HG03103 (cell line): ENCODE measurements at regions not wholly inside any gene's neighbourhood (a gene's known extent, or its start where the extent isn't known, plus 50 kb on each side); places are given as distances from the start of the nearest gene placed in this dataset.
"Not testable (repeated sequence)": the region's sequence is repeated elsewhere in the genome, so short reads cannot be mapped to it uniquely, and the experiment has no call there.

Experiments
- ATAC-seq: cut with Tn5 transposase; IDR thresholded peaks from one replicate; pipeline ENCODE4 v1.9.1; 2021; ENCODE audit warnings: low read depth; ENCODE audit not compliant: unreplicated experiment

DNA sequence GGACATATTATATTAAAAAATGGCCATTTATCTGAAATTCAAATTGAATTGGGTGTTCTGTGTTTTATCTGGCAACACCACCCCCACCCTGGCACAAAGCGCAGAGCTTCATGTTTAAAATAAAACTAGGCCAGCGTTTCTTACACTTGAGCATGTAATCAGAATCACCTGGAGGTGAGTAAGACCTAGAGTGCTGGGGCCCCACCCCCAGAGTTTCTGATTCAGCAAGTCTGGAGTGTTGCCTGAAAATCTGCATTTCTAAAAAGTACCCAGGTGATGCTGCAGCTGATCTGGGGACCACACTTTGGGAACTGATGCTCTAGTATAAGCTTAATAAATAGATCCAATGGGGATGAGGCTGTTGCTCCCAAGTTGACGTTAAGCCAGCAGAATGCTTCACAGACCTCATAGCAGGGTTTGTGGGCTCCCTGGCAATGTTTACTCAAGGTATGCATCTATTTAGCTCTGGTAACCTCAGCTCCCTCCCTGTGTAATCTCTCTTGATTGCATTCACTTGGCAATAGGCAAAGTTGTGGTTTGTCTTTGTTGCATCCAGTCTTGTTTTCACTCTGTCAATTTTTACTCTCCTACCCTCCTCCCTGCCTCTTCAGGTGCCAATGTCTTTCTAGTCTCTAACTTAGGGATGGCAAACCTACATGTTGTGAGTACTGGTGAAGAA is 99.8 kb upstream of the TEX13D start:
- ATAC-seq, result peak; percentile 68

- no peak for ATAC-seq
Measured at GRCh38 chrX:124234348-124234747, 98.1 kb upstream of the TEX13D start.

DNA sequence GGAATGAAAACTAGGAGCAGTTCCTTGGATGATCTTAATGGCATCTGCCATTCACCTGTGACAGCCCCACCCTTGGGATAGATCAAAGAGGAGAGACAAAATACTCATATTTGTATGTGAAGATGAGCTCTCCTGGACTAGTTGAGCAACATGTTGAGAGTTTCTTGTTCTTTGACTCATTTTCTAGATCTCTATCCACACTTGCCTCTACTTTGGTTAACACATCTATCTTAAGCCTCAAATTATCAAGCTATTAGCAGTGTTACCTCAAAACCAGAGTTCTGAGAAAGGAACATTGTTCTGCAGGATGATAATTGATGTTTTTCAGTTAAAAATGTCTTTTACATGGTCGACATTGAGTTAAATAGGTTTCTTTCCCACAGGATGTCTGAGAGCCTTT is 94.2 kb upstream of the TEX13D start:
- ATAC-seq, result no peak

DNA sequence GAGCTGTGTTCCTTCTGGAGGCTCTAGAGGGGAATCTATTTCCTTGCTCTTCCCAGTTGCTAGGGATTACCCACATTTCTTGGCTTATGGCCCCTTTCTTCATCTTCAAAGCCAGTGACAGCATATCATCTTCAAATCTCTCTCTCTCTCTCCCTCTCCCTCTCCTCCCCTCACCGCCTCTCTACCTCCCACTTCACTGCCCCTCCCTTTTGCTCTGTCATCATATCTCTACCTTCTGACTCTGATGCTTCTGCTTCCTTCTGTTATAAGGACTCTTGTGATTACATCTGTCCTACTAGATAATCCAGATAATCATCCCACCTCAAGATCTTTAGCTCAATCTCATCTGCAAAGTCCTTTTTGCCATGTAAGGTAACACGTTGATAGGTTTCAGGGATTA is 93.1 kb upstream of the TEX13D start:
- peak; percentile 52 for ATAC-seq

GRCh38 chrX:124239911-124240310 is 92.5 kb upstream of the TEX13D start:
- ATAC-seq, result peak; percentile 65

GRCh38 chrX:124240422-124240821 is 92.0 kb upstream of the TEX13D start:
- ATAC-seq, result no peak

GRCh38 chrX:124242131-124242530 is 90.3 kb upstream of the TEX13D start:
- no peak for ATAC-seq

- no peak for ATAC-seq
Measured at GRCh38 chrX:124249345-124249744, 83.1 kb upstream of the TEX13D start.

- ATAC-seq, result no peak
Measured at GRCh38 chrX:124250835-124251437, 81.5 kb upstream of the TEX13D start.

DNA sequence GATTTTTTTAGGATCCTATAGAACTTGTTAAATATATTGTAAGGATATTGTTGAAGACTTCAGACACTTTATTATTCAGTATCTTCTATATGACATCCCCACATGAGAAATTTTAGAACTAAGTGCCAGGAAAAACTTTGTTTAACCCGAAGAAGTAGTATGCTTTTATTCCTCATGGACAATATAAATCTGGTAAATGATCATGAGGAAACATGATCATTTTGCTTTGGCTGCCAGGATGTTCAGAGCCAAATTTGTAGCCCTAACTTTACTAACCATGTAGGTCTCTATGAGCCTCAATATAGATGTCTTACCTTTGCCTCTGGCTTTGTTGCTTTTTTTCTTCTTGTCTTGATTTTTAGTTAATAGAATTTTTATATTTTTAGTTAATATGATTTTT is 77.8 kb upstream of the TEX13D start:
- no peak for ATAC-seq

GRCh38 chrX:124256216-124256615 is 76.2 kb upstream of the TEX13D start:
- no peak for ATAC-seq

GRCh38 chrX:124256629-124257380 is 75.7 kb upstream of the TEX13D start:
- ATAC-seq, result no peak

GRCh38 chrX:124257924-124258702 is 74.3 kb upstream of the TEX13D start:
- ATAC-seq, result no peak

DNA sequence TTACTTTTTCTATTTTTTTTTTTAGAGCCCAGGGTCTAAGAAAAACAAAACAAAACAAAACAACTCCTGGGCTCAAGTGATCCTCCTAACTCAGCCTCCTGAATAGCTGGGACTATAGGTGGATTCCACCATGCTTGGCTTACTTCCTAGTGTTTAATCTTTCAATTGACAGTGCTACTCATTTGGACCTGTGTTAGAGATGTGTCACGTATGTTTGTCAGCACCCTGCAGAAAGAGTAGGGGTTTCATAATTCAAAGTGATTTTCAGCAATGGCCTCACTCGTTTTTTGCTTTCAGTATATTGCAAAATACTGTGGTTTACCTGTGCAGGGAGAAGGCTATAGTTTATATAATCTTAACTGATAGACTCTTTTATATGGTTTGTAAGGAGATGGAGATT is 71.6 kb upstream of the TEX13D start:
- no peak for ATAC-seq

- no peak for ATAC-seq
Measured at GRCh38 chrX:124263743-124264142, 68.7 kb upstream of the TEX13D start.

DNA sequence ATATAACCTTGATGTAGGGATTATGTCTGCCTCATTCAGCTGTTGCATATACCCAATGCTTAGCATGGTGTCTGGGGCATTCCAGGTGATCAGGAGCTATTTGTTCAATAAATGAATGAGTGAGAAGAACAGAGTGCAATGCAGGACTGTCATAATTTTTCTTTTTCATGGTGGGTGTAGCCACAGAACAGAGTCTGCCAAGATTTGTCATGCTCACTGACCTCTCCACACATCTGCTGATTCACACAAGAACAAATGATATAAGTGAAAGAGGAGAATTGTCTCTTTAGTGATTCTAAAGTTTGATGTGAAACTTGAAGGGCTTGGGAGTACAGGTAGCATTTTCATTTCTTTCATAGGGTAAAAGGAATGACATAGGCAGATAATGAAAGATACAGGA is 64.4 kb upstream of the TEX13D start:
- ATAC-seq, result no peak

DNA sequence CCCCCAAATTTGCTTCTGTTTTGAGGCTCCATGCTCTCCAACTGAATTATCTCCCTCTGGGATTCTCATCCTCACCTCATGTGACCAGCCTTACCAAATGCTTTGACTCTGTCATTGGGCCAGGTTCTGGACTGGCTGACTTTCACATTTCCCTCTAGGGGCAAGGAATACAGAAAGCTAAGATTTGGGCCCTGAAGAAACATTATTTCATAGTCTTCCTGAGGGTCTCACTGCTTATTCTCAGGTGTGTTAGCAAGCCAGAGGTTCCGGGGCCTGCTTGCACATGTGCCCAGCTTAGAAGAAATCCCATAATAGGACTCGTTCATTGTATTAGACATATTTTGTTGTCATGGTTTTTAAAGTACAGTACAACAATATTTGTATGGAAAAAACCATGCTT is 62.6 kb upstream of the TEX13D start:
- no peak for ATAC-seq

GRCh38 chrX:124271599-124271998 is 60.9 kb upstream of the TEX13D start:
- ATAC-seq, result not testable (repeated sequence)

- no peak for ATAC-seq
Measured at GRCh38 chrX:124272370-124272982, 60.0 kb upstream of the TEX13D start.

DNA sequence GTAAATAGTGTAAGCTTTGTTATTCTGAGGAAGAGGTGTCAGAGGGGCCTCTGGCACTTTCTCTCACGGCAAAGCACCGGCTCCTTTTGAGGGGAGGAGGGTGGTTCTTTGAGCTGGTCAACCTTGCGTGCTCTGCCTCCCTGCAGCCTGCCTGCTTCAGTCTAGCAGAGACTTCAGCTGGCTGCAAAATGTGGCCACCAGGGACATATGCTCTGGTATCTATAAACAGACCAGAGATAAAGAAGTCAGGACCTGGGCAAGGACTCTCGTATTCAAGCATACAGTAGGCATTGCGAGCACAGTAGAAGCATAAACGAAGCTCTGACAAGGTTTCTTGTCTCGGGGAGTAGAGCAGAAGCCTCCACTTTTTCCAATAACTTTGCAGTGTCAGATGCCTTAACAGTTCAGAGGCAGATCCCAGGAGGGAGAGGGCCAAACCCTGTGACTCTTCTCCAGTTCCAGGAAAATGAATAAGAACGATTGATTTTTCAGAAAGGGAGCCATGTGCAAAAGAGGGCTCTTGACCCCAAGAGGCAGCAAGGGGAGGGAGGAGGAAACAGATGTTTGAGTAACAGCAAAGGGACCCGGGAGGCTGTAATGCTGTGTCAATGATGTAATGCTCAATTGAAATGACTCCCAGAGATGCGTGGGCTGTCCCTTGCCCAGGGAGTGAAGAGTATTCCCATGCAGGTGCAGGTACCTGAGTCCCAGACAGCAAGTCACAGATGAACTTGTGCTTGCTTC is 57.9 kb upstream of the TEX13D start:
- ATAC-seq, result no peak
